ENCODE measurements at regions not wholly inside any gene's neighbourhood (a gene's known extent, or its start where the extent isn't known, plus 50 kb on each side); places are given as distances from the start of the nearest gene placed in this dataset.

DNA sequence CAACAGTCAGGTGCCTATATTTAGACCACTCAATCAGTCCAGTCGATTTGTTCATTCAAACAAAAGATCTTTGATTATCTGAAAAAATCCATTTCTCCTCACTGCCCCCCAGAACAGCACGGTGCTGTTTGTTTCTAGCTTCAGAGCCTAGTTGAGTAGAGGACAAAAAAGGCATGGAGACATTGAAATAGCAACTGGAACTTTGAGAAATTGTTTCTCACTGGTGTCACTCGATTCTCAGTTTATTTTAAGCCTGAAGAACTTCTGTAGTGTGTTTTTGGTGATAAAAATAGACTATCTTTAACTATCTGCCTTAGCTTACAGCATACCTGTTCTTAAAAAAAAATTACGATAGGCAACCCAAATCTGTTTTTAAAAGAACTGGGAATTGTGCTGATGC, 67.1 kb downstream of the ARHGAP35 start:
- TF ChIP-seq, protein P1, sequence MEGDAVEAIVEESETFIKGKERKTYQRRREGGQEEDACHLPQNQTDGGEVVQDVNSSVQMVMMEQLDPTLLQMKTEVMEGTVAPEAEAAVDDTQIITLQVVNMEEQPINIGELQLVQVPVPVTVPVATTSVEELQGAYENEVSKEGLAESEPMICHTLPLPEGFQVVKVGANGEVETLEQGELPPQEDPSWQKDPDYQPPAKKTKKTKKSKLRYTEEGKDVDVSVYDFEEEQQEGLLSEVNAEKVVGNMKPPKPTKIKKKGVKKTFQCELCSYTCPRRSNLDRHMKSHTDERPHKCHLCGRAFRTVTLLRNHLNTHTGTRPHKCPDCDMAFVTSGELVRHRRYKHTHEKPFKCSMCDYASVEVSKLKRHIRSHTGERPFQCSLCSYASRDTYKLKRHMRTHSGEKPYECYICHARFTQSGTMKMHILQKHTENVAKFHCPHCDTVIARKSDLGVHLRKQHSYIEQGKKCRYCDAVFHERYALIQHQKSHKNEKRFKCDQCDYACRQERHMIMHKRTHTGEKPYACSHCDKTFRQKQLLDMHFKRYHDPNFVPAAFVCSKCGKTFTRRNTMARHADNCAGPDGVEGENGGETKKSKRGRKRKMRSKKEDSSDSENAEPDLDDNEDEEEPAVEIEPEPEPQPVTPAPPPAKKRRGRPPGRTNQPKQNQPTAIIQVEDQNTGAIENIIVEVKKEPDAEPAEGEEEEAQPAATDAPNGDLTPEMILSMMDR (conservative IDR thresholded peaks at IDR 0.05; ENCODE audit: low read depth, low read length) = no peak
- DNase-seq (ENCODE audit: low read depth) = no peak
- H3K4me3 ChIP-seq (ENCODE audit: low read length) = no peak overlapping the region

DNA sequence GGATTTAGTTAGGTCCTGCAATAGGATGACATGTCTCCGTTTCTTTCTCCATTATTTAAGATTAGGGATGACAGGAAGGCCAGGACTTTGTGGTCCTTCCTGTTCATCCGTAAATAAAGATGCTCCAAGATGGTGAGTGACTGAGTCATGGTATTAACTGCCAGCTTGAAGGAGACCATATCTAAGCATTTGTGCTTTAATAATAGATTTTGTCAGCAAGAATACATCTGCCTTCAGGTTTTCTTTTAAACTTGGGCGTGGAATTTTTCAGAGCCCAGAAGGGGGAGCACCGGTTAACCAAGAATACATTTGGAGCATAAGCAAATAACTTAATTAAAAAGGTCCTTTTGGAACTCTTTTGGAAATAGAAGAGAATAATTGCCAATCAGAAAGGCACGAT, 68.2 kb downstream of the ARHGAP35 start:
- DNase-seq (ENCODE audit: low read depth) = no peak
- no peak overlapping the region for H3K4me3 ChIP-seq (ENCODE audit: low read length)
- TF ChIP-seq, protein P1 (conservative IDR thresholded peaks at IDR 0.05; ENCODE audit: low read depth, low read length) = peak; percentile 34

DNA sequence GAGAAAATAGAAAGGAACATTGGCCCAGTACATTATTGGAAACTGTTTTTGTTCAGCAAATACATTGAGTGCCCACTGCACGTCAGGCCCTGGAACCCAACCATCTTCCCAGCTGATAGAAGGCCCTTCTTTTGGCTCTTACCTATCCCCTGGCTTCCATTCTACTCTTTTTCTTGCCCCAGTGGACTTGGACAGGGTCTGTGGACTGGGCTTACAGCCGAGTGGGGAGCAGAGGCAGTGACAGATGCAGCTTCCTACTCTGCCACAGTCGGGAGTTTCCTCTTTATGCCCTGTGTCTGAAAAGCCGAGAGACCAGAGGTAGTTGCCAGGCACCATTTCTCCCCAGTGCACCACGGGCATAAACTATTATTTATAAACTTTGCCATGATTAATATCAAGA, 70.4 kb downstream of the ARHGAP35 start:
- TF ChIP-seq, protein P1 (conservative IDR thresholded peaks at IDR 0.05; ENCODE audit: low read depth, low read length) = no peak
- DNase-seq (ENCODE audit: low read depth) = no peak
- no peak overlapping the region for H3K4me3 ChIP-seq (ENCODE audit: low read length)

DNA sequence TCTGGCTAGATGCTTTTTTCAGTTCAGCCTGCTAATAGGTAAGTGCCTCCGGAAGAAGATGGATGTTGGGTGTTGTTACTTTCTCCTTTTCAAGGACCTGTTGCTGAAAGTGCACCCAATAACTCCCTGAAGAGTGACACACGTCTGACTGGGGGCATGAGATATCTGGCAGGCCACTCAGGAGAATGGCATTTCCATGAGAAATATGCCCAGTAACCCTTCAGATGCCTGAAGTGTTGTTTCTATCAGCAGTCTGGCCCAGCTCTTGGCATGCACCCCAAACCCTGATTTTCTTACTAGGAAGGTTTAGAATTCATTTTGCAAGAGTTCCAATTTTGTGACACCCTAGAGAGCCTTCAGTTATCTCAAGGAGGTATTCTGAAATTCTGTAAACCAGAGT, 71.5 kb downstream of the ARHGAP35 start:
- no peak overlapping the region for H3K4me3 ChIP-seq (ENCODE audit: low read length)
- DNase-seq (ENCODE audit: low read depth) = no peak
- TF ChIP-seq, protein P1 (conservative IDR thresholded peaks at IDR 0.05; ENCODE audit: low read depth, low read length) = no peak

DNA sequence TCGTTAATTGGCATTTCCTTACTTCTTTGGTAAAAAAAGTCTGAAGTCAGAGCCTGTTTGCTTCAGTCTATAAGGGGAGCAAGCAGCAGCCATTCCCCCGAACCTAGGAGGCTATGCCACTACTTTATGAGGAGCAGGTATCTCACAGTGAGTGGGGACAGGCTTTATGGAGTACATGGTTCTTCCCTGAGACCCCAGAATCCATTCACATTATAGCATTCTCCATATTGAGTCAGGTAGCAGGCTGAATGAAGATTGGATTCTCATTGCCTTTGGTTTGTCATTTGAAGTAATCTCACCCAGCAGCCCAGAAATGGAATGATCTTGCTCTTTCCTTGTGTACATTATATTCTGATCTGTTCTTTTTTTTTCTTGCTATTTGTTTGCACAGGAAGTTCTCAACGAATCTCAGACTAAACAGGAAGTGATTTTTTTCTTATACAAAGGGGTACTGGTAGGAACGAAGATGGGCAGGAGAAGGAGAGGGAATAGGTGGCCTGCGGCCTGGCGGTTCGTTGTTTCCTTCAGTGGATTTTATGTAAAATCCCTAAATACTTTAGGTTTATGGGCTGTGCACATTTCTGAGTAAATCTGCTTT, 74.4 kb downstream of the ARHGAP35 start:
- TF ChIP-seq, protein P1 (conservative IDR thresholded peaks at IDR 0.05; ENCODE audit: low read depth, low read length) = no peak
- no peak for DNase-seq (ENCODE audit: low read depth)
- no peak overlapping the region for H3K4me3 ChIP-seq (ENCODE audit: low read length)

DNA sequence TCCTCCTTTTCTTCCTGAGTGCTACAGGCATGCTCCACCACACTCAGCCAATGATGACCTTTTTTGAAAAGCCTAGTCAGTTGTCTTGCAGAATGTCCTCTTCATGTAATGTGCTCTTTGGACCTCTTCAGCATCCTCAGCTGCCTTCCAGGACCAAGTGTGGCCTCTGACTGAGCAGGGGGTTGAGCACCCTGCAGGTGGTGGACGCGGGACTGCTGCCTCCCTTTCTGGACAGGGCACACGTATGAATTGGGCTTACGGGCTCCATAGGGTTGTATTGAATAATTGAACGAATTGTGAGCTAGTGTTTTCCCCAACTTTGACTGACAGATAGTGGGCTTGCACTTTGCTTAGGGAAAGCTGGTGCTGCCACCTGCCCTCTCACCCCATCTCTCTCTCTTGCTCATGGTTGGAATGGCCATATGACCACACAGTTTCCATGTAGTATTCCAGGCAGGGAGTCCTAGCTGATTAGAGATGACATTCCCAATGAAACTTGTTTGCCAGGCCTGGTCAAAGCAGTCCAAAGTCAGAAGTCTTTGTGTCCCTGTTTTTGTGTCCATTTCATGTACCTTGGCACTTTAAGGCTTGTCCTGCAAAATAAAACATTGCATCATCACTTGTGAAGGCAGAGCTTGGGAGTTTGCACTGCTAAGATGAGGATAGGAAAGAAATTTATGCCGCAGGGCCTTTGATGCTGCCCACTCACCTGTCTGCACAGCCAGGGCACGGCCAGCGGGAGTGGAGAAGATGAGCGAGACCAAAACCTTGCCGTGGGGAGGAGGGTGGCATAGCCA, 76.3 kb upstream of the NPAS1 start:
- no peak overlapping the region for H3K4me3 ChIP-seq (ENCODE audit: low read length)
- TF ChIP-seq, protein P1 (conservative IDR thresholded peaks at IDR 0.05; ENCODE audit: low read depth, low read length) = no peak
- DNase-seq (ENCODE audit: low read depth) = no peak

Measured in retinal pigment epithelial cell (primary cell).